NCI-H2081 (cell line): ENCODE measurements at regions not wholly inside any gene's neighbourhood (a gene's known extent, or its start where the extent isn't known, plus 50 kb on each side); places are given as distances from the start of the nearest gene placed in this dataset.
"Not testable (repeated sequence)": the region's sequence is repeated elsewhere in the genome, so short reads cannot be mapped to it uniquely, and the experiment has no call there.

Experiments used
- DNase-seq, 2 experiments: peaks; one replicate each; lab custom pipeline; 2025; lab: John Stamatoyannopoulos, UW

DNA sequence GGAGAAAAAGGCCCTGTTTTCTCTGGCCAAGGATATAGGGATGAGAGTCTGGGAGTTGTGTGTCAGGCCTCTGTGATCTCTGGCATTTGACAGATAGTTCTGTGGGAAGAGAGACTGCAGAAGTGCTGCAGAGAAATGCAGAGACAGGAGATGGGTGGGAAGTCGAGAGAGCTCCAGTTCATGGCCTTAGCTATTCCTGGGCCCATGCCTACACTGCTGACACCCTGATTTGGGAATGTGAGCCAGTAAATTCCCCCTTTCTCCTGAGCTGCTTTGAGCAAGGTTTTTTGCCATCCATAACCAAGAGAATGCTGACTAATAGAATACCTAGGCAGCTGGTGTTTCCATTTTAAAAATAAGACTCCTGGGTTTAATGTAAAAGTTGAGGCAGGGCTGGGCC, 59.3 kb downstream of the EBLN2 start:
- DNase-seq, result no peak

DNA sequence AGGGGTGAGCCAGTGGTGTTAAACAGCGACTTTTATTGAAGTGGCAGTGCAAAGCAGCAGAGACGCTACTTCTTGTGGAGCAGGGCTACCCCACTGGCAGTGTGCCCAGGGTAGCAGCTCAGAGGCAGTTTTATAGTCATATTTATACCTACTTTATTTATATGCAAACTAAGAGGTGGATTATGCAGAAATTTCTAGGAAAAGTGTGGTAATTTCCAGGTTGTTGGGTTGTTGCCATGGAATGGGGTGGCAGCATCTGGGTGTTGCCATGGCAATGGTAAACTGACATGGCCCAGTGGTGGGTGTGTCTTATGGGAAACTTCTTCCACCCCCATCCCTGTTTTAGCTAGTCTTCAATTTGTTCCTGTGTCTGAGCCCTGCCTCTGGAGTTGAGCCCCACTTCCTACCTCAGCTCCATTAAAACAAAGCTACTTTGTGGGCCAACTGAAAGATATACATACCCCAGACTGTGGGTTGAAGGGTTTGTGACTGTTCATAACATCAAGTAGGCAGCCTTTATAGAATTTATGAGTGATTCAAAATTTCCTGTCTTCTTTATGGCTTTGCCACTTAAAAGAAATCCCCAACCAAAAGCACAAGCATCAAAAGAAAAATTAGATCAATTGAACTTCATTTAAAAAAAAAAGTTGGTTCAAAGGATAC, 60.3 kb downstream of the EBLN2 start:
- DNase-seq, result no peak

DNA sequence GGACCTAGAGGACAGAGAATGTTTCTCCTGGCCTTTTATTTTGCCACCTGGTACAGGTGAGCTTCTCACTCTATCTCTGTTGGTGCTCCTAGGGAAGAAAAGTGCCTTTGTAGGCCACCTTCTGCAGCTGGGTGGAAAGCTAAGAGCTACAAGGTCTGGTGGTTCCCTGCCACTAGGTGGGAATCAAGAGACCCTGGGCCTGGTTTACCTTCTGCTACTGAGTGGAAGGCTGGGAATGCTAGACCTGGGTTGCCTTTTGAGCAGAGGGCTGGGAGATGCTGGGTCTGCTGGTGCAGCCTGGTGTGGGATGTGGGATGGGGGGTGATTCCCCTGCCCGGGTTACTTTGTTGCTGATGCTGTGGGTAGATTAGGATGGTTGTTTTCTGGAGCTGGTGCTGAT, 72.6 kb downstream of the EBLN2 start:
- no peak for DNase-seq

DNA sequence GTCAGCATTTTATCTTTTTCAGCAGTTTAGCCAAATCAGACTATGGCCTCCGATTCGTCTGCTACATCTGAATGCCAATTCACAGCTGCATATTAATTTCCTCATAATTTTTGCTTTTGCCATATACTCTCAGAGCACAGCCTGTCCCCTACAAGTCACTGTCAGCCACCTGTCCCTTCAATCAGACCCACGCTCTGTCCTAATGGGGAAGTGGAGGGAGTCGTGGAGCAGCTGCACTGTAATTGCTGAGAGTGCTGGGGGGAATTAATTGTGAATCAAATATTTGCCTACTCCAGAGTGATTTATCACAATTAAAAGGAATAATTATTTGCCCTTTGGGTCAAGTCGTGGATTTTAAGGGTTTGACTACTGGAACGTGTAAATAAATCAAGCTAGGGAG, 75.5 kb downstream of the EBLN2 start:
- peak in 1 of 2 experiments; percentile 53 for DNase-seq

DNA sequence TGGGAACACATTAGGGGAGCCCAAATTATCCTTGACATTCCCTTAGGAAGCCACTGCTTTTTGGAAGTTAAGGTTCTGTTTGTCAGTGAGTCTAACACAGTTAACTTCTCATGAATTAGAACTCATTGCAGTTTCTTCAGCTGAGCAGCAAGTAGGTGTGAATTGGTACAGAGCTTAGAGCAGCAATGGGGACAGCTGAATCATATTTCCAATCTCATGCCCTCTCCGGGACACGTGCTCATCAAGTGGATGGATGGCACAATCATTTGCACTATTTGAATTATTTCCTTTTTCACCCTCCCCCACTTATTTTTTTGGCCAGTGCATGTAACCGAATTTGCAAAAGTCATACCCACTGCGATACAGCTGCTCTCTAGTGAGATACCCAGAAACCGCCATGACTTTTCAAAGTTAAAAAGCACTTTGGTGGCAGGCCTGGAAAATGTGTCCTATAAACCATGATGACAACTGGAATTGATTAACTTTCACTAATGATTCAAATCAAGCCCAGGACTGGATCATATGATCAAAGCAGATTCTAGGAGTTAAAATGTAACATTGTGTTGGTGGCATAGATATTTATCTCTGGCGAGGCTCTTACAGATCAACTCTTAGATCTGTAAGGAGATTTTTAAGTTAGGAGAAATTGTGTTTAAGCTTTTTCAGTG, 76.4 kb downstream of the EBLN2 start:
- DNase-seq, result no peak

DNA sequence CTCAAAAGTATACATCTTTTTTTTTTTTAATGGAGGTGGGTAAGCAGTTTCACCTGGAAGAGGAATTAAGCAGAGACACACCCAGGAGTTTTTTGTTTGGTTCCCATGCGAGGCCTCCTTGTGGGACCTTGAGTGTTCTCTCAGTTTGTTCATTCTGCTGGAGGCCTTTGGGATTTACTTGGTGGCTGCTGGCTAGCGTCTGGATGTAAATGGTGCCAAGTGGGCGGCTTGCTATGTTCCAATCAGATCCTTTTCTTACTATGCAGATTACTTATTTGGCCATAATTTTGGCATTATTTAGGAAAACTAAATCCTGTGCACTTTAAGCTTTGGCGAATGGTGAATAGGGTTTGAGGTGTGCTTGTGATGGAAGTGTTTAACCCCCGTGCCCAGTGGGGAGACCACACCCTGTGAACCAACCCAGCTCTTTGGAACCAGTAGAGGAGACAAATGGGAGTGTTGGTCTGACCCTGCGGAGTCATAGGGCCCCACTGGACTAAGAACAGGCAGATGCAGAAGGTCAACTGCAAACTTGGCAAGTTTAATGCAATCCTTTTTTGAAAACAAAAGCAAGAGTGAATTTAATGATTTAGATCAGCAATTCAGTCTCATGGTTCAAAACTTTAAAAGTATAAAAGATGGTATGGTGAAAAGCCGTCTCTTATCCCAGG, 79.4 kb downstream of the EBLN2 start:
- DNase-seq, result no peak

DNA sequence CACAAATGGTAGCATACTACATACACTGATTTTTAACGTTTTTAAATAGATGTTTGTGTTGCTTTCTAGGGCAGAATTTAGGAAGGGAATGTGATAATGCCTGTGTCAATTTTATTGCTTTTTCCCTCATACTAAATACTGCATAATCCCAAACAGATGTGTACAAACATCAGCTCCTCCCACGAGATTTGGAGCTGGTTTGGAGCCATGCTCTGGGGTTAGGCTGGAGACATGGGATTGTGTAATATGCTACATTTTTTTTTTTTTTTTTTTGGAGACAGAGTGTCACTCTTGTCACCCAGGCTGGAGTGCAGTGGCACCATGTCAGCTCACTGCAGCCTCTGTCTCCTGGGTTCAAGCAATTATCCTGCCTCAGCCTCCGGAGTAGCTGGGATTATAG, 80.1 kb downstream of the EBLN2 start:
- no peak for DNase-seq

DNA sequence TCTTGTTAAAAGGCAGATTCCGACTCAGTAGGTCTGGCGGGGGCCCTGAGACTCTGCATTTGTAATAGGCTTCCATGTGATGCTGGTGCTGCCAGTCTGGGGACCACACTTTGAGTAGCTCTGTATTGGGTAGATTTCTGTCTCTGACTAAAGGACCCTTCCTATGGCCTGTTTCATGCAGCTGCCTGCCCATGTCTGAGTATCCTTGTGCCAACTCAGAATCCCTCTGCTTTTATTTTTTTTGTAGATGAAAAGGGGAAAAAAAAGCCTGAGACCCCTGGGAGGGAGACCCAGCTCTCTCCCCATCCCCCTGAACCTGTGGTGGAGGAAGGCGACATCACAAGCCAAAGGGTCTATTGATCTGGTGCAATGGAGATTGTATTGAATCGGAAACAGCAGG, 81.9 kb downstream of the EBLN2 start:
- DNase-seq, result no peak

DNA sequence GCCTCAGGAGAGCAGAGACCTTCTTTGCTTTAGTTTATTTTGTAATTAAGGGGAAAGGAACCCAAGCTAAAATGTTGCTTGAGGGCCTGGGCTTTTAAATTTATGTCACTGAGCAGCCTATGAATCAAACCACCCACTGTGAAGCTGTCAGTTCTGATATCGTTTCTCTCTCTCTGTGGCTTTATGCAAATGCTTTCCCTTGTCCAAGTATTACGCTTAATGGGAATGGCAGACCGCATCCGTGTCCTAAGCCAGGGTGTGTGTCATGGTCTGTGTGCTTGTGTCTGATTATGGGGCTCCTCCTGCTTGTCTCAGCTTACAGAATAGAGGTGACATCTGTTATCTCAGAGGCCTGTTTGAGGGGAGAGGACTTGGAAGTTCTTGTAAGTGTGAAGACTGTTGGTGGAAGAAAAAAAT, 82.4 kb downstream of the EBLN2 start:
- DNase-seq, result peak in 1 of 2 experiments; percentile 55

DNA sequence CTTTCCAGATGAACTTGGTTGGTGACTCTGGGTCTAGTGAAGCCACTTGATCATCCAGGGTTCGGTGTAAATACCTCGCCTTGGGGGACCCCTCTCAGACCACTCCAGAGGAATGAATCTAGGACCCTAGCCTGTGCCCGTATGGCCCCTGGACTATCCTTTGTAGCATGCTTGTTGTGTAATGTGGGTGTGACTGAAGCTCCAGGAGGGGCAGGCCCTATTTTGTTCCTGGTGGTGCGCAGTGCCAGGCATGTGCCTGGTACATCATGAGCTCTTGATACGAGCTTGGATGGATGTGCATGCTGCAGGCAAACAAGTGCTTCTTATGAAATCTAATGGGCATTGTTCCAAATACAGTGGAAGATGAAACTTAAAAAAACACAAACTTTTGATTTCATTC, 82.8 kb downstream of the EBLN2 start:
- DNase-seq, result no peak

DNA sequence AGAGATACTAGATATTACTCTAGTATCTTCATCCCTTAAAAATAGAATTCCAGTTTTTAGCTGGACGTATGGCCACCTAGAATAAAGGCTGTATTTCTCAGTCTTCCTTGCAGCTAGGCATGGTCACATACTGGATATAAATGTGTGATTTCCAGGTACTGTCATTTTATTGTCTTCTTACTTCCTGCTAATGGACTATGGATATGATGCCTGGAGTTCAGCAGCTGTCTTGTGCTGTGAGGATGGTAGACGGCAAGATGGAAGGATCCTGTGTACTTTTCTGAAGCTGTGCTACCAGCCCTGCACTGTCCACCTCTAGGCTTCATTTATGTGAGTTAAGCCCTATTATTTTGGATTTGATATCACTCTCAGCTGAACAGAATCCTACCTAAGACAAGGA, 83.4 kb downstream of the EBLN2 start:
- DNase-seq, result no peak

DNA sequence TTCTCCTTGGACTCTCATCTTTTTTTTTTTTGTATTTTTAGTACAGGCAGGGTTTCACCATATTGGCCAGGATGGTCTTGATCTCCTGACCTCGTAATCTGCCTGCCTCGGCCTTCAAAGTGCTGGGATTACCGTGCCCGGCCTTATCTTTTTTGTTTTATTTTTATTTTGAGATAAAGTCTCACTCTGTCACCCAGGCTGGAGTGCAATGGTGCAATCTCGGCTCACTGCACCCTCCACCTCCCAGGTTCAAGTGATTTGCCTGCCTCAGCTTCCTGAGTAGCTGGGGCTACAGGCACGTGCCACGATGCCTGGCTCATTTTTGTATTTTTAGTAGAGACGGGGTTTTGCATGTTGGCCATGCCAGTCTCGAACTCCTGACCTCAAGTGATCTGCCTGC, 86.0 kb downstream of the EBLN2 start:
- DNase-seq, result not testable (repeated sequence)

DNA sequence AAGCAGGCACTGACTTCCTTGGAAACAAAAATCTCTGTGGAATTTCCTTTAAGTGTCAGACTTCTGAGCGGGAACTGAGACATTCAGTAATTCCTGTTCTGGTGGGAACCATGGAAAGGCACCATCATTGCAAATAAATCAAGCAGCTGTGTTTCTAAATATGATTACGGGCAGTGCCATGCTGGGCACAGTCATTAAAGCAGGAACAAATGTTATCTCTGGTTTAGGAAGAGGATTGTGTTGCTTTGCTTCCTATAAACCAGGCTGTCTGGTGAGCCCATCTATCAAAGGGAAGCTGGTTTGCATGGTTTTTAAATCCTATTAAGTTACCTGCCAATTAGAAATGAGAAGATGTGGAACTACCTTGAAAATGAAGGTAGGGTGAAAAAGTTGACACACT, 86.7 kb downstream of the EBLN2 start:
- peak in 1 of 2 experiments; percentile 7 for DNase-seq

DNA sequence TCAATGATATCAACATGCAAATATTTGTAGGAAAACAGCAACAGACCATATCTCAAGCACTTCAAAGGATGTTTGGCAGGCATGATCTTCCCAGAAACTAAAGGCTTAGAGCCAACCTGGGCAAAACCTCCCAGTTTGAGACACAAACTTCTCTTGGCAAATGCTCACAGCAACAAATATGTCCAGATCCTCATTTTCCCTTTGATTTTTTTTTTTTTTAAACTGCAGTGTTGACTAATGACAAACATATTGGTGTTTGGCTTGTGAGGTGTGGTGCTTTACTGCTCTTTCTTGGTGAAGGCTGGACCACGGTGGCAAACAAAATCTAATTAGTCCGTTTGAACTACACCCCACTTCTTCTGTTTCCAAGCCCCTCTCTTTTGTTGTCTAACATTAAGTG, 87.2 kb downstream of the EBLN2 start:
- no peak for DNase-seq

DNA sequence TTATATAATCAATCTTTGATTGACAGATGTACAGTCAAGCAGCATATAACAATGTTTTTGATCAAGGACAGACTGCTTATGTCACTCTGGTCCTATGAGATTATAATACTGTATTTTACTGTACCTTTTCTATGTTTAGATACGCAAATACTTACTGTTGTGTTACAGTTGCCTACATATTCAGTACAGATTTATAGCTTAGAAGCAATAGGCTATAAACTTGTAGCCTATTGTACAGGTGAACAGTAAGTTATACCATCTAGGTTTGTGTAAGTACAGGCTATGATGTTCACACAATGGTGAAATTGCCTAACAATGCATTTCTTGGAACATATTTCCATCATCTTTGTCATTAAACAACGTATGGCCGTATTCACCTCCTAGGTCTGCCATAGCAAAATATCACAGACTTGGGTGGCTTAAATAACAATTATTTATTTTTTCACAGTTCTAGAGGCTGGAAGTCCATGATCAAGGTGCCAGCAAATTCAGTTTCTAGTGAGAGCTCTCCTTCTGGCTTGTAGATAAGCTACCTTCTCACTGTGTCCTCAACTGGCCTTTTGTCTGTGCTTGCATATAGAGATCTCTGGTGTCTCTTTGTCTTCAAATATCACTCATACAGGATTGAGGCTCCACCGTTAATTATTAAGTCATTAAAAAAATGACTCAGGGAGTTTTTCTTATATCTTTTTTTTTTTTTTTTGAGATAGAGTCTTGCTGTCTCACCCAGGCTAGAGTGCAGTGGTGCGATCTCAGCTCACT, 89.1 kb downstream of the EBLN2 start:
- no peak for DNase-seq

DNA sequence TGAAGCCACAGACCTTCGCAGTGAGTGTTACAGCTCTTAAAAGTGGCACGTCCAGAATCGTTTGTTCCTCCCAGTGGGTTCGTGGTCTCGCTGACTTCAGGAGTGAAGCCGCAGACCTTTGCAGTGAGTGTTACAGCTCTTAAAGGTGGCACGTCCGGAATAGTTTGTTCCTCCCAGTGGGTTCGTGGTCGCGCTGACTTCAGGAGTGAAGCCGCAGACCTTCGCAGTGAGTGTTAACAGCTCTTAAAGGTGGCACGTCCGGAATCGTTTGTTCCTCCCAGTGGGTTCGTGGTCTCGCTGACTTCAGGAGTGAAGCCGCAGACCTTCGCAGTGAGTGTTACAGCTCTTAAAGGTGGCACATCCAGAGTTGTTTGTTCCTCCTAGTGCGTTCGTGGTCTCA, 91.1 kb downstream of the EBLN2 start:
- not testable (repeated sequence) for DNase-seq

DNA sequence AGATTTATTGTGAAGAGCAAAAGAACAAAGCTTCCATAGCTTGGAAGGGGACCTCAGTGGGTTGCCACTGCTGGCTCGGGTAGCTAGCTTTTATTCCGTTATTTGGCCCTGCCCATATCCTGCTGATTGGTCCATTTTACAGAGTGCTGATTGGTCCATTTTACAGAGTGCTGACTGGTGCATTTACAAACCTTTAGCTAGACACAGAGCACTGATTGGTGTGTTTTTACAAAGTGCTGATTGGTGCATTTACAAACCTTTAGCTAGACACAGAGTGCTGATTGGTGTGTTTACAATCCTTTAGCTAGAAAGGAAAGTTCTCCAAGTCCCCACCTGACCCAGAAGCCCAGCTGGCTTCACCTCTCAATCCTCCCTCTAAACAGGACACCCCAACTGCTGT, 91.6 kb downstream of the EBLN2 start:
- DNase-seq, result not testable (repeated sequence)

DNA sequence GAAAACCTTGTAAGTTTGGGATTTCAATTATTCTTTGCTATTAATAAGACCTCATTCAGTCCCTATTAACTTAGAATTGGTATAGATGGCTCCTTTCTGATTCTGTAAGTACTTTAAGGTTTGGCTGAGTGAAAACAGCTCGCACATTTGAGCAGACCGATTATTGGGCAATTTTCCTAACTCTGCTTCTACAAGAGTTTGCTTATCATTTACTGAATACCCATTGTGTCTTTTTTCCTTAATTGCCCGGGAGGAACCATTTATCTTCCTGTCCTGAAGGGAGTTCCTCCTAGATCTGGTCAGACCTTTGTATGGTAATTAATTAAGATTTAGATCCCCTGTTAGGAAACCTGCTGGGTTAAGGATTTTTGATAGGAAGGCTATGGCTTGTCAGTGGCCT, 92.8 kb downstream of the EBLN2 start:
- not testable (repeated sequence) for DNase-seq

DNA sequence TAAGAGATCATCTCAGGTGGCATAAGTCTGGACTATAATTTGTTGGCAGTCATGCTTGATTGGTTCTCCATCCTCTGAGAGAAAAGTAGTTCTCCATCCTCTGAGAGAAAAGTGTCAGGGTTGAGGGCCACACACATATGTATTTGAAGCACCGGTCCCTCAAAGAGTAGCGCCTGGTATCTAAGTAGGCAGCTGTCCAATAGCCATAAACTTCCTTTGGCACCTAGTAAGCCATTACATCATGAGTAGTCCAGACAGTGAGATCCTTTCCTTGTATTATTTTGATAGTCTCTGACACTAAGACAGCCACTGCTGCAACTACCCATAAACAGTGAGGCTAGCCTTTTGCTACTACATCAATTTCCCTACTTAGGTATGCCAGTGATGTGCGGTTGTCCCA, 94.0 kb downstream of the EBLN2 start:
- DNase-seq, result not testable (repeated sequence)

DNA sequence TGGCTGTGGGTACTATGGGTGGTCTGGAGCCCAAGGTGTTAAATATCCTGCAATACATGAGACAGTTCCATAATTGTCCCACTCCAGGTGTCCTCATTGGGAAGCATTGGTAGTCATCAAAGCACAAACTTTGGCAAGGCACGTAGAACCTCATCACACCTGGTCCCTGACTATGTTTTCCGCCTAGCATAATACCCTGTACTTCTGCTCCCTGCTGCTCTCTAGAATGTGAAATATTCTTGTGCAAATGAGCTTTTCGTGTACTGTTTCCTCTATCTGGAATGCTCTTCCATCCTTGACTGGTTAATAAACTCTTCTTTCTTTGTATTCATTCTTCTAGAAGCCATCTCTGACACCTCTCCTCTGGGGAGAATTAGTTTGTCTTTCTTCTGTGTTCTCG, 103.2 kb downstream of the EBLN2 start:
- DNase-seq, result no peak

DNA sequence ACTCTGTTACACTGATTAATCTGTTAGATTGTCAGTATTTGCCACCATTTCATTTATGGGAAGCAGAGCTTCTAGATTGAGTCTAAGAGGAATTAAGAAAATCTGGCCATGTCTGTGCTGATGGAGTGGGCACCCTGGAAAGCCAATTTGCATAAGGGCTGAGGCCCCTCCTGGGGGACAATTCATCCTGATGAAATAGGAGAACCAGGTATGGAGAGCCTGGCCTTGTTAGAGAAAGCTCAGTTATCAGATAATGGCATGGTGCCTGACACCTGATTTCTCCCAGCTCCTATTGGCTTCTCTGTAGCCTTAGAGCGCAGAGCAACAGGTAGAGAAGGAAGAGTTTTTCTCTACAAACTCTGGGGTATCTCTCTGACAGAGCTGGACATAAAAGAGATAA, 114.2 kb downstream of the EBLN2 start:
- DNase-seq, result no peak

DNA sequence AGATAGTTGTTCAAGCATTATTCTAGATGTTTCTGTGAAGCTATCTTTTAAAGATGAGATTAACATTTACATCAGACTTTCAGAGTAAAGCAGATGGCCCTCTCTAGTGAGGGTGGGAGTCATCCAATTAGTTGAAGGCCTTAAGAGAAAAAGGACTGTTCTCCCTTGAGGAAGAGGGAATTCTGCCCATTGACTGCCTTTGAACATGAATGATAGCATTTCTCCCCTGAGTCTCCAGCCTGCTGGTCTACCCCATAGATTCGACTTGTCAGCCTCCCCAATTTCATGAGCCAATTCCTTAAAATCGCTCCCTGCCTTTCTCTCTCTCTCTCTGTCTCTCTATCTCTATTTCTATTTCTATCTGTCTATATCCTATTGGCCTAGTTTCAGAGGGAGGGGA, 115.5 kb downstream of the EBLN2 start:
- no peak for DNase-seq

DNA sequence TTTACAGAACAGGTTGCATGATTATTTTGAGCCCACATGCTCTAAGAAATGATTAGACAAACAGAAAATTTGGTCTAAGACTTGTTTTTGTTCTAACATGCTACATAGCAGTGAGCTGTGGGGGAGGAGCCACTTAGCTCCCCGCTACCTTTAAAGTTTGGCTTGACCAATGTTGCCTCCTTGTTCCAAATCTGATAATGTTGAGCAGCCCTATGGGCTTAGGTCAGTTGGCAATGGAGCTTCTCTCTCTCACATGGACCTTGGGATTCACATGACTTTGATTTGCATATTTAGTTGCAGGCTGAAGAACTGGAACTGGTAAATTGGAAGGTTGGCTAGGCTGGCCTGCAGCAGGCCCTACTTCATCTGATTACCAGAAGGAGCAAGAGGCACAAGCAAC, 116.4 kb downstream of the EBLN2 start:
- no peak for DNase-seq
